Stimulated activated naive CD4-positive, alpha-beta T cell treated with Interleukin-2 at 50 U/mL for 16 hours (primary cell): ENCODE measurements at regions not wholly inside any gene's neighbourhood (a gene's known extent, or its start where the extent isn't known, plus 50 kb on each side); places are given as distances from the start of the nearest gene placed in this dataset.
"Not testable (repeated sequence)": the region's sequence is repeated elsewhere in the genome, so short reads cannot be mapped to it uniquely, and the experiment has no call there.

Experiments used
- DNase-seq: peaks from one replicate; lab custom pipeline; 2025; lab: John Stamatoyannopoulos, UW

DNA sequence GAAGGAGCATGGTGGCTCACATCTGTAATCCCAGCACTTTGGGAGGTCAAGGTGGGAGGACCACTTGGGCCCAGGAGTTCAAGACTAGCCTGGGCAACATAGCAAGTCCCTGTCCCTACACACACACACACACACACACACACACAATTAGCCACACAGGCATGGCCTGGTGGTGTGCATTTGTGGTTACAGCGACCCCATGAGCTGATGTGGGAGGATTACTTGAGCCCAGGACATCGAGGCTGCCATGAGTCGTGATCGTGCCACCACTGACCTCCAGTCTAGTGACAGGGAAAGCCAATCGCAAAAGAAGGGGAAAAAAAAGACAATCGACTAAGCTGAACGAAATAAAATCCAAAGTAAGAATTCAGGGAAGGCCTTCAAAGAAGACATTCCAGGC, 67.9 kb downstream of the TBX3 start:
- no peak for DNase-seq

DNA sequence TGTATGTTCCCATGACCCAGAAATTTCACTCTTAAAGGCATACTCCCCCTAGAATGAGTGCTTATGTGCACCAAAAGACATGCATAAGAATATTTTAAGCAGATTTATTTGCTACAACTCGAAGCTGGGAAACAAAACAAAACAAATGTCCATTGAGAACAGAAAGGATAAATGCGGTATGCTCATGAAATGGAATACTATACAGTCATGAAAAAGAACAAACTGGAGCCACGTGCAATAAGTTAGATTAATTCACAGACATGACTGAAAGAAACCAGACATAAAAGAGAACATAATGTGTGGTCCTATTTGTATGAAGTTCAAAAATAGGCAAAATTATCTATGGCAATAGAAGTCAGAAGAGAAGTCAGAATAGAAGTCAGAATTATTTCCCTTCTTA, 69.9 kb downstream of the TBX3 start:
- no peak for DNase-seq

DNA sequence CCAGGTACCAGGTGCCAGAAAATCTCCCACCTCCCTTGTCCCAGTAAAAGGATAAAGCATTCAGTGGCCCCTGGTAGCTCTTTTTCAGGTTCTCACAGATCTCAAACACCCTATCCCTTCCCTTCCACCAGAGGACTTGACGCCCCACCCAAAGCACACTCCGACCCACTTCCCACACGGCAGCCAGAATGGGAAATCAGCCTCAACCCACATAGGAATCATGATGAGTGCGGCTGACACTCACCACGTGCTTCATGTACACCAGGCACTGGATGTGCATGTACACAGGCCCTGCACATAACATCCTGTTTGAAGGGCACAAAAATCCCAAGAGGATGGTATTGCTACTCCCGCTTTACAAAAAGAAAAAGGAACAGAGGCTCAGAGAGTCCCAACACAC, 71.9 kb downstream of the TBX3 start:
- no peak for DNase-seq

DNA sequence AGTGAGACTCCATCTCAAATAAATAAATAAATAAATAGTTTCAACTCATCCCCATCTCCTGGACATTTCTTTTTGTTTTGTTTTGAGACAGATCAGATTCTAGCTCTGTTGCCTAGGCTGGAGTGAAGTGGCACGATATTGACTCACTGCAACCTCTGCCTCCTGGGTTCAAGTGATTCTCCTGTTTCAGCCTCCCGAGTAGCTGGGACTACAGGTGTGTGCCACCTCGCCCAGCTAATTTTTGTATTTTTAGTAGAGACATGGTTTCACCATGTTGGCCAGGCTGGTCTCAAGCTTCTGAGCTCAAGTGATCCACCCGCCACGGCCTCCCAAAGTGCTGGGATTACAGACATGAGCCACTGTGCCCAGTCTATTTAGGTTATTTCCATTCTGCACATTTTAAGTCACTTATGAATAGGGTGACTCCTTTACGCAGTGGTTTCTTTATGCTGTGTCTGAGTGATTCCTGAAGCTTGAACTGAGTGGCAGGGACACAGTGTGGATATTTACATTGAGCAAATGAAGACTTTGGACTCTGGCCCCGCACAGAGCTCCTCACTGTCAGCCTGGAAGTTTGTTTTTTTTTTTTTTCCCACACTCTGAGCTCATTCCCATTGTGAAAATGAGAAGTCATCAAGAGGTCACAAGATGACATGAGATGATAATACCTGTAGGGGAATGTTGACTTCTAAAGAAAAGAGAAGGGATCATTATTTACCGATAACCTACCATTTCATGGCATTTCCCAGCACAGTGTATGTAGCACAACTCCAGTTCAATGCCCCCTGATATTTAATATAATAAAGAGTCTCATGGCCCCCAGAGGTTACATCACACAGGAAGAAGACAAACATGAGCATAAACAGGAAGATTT, 72.6 kb downstream of the TBX3 start:
- DNase-seq: no peak

- DNase-seq: no peak
Observed at GRCh38 chr12:114608509-114608908, 75.5 kb downstream of the TBX3 start.

DNA sequence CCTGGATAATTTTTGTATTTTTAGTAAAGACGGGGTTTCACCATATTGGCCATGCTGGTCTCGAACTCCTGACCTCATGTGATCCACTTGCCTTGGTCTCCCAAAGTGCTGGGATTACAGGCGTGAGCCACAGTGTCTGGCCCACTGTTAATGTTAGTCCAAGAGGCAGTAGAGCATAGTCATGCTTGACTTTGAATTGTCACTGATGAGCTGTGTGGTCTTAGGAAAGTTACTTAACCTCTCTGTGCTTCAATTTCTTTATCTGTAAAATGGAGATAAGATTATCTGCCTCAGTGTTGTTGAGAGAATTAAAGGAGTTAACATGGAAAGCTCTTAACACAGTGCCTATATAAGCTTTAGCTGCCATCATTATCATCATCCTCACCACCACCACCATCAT, 78.1 kb downstream of the TBX3 start:
- DNase-seq: no peak

DNA sequence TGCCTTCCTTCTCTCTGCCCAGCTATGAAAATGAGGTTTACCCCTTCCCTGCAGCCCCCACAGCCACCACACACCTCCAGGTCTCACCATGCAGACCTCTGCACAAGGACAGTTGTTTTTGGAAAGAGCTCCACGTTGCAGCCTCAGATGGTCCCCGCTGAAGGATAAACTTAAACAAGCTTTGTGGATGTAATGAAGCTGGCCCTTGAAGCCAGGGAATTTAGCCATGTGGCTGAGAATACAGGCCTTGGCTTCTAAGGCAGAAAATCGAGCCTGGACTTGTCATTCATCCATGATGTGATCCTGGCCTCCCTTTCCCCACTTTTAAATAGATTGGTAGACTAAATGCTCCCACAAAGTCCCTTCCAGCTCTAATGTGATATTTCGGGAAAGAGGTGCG, 79.4 kb downstream of the TBX3 start:
- DNase-seq: no peak

DNA sequence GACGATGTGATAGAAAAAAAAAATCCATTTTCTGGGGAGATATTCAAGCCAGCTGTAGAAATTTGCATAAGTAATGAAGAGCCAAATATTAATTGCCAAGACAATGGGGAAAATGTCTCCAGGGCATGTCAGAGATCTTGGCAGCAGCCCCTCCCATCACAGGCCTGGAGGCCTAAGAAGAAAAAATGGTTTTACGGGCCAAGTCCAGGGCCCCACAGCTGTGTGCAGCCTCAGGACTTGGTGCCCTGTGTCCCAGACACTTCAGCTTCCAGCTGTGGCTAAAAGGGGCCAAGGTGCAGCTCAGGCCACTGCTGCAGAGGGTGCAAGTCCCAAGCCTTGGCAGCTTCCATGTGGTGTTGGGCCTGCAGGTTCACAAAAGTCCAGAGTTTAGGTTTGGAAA, 83.4 kb downstream of the TBX3 start:
- DNase-seq: not testable (repeated sequence)

DNA sequence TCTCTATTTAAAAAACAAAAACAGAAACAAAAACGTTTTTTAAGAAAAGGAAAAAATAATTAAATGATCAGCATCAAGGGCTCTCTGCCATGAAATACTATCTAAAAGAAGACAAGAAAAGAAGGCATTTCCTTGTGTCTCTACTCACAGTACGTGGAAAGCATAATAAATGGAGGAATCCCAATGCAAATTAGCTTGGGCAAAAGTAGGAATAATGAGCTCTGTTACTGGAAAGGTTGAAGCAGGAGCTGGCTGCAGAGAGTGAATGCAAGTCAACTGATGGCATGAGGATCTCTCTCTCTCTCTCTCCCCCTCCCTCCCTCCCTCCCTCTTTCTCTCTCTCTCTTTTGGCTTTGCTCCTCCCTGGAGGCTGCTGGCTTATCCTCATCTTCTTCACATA, 85.9 kb downstream of the TBX3 start:
- no peak for DNase-seq

DNA sequence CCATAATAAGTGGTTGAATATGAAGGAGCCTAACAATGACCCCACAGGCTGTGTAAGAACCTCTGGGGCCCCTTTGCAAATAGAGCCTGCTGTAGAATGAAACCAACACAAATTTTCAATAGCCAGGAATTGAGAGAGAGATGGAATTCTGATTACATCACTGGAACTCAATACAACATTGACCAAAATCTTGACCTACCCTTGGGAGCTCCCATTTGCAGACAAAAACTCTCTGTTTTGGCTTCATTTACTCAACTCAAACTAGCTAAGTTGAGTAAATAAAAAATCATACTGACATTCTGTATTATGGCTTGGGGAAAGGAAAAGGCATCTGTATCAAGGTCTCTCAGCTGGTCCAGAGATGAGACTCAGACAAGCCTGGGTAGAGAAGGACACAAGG, 91.0 kb downstream of the TBX3 start:
- DNase-seq: no peak

DNA sequence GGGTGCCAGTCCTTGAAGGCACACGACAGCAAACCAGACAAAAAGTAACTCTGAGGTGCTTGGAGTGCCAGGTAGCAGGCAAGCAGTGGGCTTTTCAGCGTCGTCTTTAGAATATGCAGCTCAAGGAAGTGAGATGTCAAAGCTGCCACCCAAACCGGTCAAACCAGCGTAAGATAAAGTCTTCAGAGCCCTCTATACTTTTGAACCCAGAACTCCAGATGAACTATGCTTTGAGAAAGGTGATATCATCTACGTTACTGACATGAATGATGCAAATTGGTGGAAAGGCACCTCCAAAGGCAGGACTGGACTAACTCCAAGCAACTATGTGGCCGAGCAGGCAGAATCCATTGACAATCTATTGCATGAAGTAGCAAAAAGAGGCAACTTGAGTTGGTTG, 95.9 kb downstream of the TBX3 start:
- DNase-seq: no peak

GRCh38 chr12:114580306-114580705, 103.7 kb downstream of the TBX3 start:
- no peak for DNase-seq

- DNase-seq: no peak
Observed at GRCh38 chr12:114579389-114579788, 104.6 kb downstream of the TBX3 start.

- DNase-seq: no peak
Observed at GRCh38 chr12:114562654-114563053, 121.3 kb downstream of the TBX3 start.

DNA sequence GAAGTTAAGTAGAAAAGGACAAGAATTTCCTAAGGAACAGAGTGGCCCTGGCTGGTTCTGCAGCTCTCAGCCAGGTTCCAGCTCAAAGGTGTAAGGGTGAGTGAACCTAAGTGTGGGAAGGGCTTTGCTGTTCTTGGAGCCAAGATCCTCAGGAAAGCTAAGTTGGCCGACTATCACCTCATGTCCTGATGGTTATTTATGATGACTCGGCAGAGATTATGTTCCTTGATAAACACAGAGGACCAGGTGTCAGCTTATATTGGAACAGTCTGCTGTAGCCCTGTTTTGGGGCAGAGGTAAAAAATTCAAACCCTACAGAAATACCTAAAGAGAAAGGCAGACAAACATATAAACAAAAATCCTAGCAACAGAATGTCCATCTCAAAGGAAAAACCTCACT, 128.5 kb downstream of the TBX3 start:
- no peak for DNase-seq

GRCh38 chr12:114547636-114548035, 136.3 kb downstream of the TBX3 start:
- no peak for DNase-seq

DNA sequence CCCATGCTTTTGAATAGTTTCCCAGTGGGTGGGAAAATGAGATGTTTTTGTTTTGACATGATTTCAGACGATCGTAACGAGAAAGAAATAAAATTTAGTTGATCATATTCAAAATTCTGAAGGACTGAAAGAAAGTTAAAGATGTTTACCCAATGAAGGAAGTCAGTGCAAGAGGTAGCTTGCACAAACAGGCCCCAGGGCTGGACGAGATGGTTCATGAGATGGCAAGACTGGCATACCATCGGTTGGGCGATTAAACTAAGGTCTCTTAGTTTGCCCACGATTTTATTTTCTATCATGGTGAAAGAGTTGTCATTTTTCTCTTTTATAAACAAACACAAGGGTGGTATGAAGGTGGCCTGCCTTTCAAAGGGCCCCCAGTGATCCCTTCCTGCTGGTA, 124.5 kb upstream of the TBX5 start:
- DNase-seq: no peak

DNA sequence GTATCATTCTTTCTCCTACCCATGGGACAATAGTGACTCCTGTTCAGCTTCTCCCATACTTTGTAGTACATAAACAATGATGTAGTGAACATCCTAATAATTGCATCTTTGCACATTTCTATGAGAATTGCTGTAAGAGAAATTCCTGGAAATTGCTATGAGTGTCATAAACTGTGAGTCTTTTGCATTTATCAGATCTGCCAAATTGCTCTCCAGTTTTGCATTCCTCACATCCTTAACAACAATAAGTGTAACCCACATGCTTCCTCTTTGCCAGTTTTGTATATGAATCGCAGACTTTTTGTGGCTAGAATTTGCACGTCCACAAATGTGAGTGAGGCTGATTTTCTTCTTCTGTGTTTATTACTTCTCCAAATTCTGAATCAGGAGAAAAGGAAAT, 124.0 kb upstream of the TBX5 start:
- DNase-seq: no peak

GRCh38 chr12:114528766-114529165, 122.8 kb upstream of the TBX5 start:
- no peak for DNase-seq

- not testable (repeated sequence) for DNase-seq
Observed at GRCh38 chr12:114521160-114521559, 115.2 kb upstream of the TBX5 start.

DNA sequence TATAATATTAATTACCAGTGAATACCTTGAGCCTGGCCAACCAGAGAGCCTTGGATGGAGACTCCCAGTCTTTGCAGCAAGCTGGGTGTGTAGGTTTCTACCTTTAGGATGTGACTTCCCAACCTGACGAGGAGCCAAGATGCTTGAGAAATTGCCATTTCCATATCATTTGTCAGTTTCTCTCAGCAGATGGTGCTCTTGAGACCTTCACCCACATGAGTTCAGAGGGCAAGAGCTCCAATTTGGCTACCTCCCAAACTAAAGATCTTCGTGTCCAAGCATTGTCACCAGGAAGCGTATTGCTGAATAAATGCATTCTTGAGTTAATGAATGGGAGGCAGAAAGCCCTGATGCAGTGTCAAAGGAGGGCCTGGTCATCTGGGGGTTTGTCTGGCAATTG, 106.4 kb upstream of the TBX5 start:
- no peak for DNase-seq

GRCh38 chr12:114508529-114509129, 102.7 kb upstream of the TBX5 start:
- DNase-seq: peak; percentile 40

DNA sequence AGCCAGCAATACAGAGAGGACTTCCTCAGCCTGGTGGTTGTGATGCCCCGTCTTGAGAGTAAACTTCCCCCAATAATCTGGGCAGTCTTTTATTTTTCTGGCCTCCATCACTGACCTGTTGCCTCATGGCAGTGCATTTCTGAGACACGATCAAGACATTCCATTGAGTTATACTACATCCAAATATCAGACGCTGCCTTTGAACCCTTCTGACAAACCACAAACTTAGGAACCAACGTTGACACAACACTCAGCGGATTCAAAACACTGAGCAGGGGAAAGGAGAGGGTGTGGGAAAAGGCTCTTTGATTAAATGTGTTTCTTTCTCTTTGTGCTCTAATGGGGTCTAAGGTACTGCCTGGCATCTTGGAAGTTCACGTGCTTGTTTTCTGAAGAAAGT, 100.7 kb upstream of the TBX5 start:
- DNase-seq: no peak

GRCh38 chr12:114504311-114504710, 98.4 kb upstream of the TBX5 start:
- DNase-seq: no peak
